Lower leg skin (tissue), 3 donors: ENCODE measurements at regions not wholly inside any gene's neighbourhood (a gene's known extent, or its start where the extent isn't known, plus 50 kb on each side); places are given as distances from the start of the nearest gene placed in this dataset.

Experiments
- CTCF ChIP-seq, 3 donors: fragments of 450-650 bp; IDR thresholded peaks; one replicate each; pipeline ENCODE4 v1.5.1; 2016; ENCODE audit warnings: antibody characterized with exemption in 3 of 3, mild to moderate bottlenecking in 3 of 3, moderate library complexity in 2 of 3
- POLR2A ChIP-seq, 2 donors: fragments of 450-650 bp; IDR thresholded peaks; one replicate each; pipeline ENCODE4 v1.6.1; 2016 to 2017; ENCODE audit warnings: antibody characterized with exemption in 2 of 2, mild to moderate bottlenecking in 1 of 2, moderate library complexity in 1 of 2

DNA sequence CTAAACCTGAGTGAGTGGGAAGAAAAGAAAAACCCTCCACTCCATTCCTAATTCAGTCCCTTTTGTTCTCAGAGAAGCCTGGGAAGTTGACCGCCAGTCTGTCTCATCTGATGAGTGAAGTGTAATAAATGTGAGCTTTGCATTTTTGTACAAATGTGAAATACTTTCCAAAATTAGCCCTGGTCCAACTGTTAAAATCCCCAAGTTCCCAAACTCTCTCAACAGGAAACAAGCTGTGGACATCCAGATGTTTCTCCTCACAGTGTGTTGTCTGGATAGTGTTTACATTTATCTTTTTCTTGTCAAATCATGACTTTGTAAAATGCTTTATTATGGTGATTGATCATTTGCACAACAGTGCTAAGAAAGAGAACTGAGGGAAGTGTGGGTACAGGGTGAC lies 145.1 kb downstream of the TM2D1 start:
- TF ChIP-seq CTCF (IDR thresholded peaks at IDR 0.05) (no peak), POLR2A (IDR thresholded peaks at IDR 0.05) (no peak)
